Uterus (tissue), 3 donors: ENCODE measurements at regions not wholly inside any gene's neighbourhood (a gene's known extent, or its start where the extent isn't known, plus 50 kb on each side); places are given as distances from the start of the nearest gene placed in this dataset.

Experiments
- DNase-seq, 2 donors: peaks; one replicate each; pipeline ENCODE4 v3.0.0-alpha.2; 2019 to 2020
- H3K27ac ChIP-seq, 2 donors: fragments of 200-600 bp; sonication (generic); 1 replicate in 1 of 2; 2 replicates in 1 of 2; pipeline ENCODE4 v1.5.1; 2016 to 2018
- H3K27me3 ChIP-seq, 2 donors: fragments of 200-600 bp; sonication (generic); one replicate each; pipeline ENCODE4 v1.5.1; 2018 to 2019; ENCODE audit warnings: control low read depth in 1 of 2
- H3K36me3 ChIP-seq, 2 donors: fragments of 200-600 bp; sonication (generic); one replicate each; pipeline ENCODE4 v1.5.1; 2019; ENCODE audit warnings: control low read depth in 1 of 2
- H3K4me1 ChIP-seq, 2 donors: fragments of 200-600 bp; sonication (generic); one replicate each; pipeline ENCODE4 v1.5.1; 2018 to 2019; ENCODE audit warnings: control low read depth in 1 of 2
- H3K4me3 ChIP-seq, 2 donors: fragments of 200-600 bp; sonication (generic); 1 replicate in 1 of 2; 2 replicates in 1 of 2; pipeline ENCODE4 v1.5.1; 2018 to 2019; ENCODE audit warnings: mild to moderate bottlenecking in 1 of 2
- H3K9me3 ChIP-seq, 2 donors: fragments of 200-600 bp; sonication (generic); one replicate each; pipeline ENCODE4 v1.5.1; 2019; ENCODE audit warnings: control low read depth in 1 of 2
- POLR2A ChIP-seq, 2 donors: fragments of 450-650 bp; IDR thresholded peaks; one replicate each; pipeline ENCODE4 v1.6.1; 2016; ENCODE audit warnings: antibody characterized with exemption in 2 of 2, mild to moderate bottlenecking in 1 of 2, moderate library complexity in 1 of 2
- intact Hi-C: fragments of 100-400 bp; cut with DNase I; formaldehyde crosslinking; loops from one replicate; pipeline ENCODE4 v1.15.1; 2023; ENCODE audit warnings: low total_unique reads
- TF ChIP-seq, protein P1 (sequence below), 4 experiments: fragments of 200-600 bp in 2 of 4; fragments of 450-650 bp in 2 of 4; sonication (generic) in 2 of 4; IDR thresholded peaks; one replicate each; pipeline ENCODE4 v1.5.1; 2016 to 2019; ENCODE audit warnings: antibody characterized with exemption in 4 of 4, mild to moderate bottlenecking in 2 of 4, moderate library complexity in 1 of 4
- donor health status: DM: yes; HTN: yes; CAD: no.

DNA sequence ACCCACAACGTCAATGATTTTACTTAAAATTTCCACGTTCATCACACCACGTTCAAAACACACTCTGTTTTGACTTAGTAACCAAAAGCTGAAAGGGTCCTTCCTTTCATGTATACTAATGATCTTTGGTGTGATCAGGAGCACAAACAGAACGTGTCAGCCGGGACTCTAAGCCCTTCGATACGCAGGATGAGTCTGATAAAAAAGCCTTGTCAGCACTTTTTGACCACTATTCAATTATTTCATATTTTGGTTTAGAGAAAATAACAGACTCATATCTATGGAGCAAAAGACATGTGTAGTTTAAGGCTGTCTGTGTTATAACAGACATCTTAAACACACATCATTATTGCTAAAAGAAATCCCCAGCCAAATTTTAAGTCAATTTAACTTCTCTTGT, 345.3 kb downstream of the ZNF516 start:
- Histone ChIP-seq H3K27ac (no peak overlapping the region), H3K9me3 (no peaks in the 10 kb centered on the region), H3K4me3 (no peak overlapping the region), H3K36me3 (no peaks in the 10 kb centered on the region), H3K27me3 (no peaks in the 10 kb centered on the region), H3K4me1 (no peaks in the 10 kb centered on the region)
- intact Hi-C loops = no loop called here
- DNase-seq = no peak
- TF ChIP-seq, protein P1, sequence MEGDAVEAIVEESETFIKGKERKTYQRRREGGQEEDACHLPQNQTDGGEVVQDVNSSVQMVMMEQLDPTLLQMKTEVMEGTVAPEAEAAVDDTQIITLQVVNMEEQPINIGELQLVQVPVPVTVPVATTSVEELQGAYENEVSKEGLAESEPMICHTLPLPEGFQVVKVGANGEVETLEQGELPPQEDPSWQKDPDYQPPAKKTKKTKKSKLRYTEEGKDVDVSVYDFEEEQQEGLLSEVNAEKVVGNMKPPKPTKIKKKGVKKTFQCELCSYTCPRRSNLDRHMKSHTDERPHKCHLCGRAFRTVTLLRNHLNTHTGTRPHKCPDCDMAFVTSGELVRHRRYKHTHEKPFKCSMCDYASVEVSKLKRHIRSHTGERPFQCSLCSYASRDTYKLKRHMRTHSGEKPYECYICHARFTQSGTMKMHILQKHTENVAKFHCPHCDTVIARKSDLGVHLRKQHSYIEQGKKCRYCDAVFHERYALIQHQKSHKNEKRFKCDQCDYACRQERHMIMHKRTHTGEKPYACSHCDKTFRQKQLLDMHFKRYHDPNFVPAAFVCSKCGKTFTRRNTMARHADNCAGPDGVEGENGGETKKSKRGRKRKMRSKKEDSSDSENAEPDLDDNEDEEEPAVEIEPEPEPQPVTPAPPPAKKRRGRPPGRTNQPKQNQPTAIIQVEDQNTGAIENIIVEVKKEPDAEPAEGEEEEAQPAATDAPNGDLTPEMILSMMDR (IDR thresholded peaks at IDR 0.05) = no peak
- no peak for TF ChIP-seq POLR2A (IDR thresholded peaks at IDR 0.05)

DNA sequence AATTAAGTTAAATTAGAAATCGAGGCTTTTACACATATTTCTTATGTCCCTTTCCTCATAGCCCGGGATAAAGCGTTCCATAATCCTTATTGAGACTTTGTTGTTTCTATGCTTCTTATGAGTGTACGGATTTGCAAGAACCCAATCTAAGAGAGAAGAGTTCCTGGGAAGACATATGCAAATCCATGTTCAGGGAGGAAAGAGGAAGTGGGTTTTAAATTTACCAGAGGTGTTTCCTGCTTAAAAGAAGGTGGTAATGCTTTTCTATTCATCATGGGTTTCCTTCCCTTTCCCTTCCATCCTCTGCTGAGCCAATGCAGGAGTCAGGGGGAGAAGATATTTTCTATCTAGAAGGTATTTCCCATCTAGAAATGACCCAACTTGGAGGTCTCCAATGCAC, 345.8 kb downstream of the ZNF516 start:
- Histone ChIP-seq H3K4me3 (no peak overlapping the region), H3K4me1 (no peaks in the 10 kb centered on the region), H3K36me3 (no peaks in the 10 kb centered on the region), H3K9me3 (no peaks in the 10 kb centered on the region), H3K27me3 (no peaks in the 10 kb centered on the region), H3K27ac (no peak overlapping the region)
- intact Hi-C loops = no loop called here
- no peak for DNase-seq
- no peak for TF ChIP-seq POLR2A (IDR thresholded peaks at IDR 0.05)
- TF ChIP-seq, protein P1 (IDR thresholded peaks at IDR 0.05) = no peak

DNA sequence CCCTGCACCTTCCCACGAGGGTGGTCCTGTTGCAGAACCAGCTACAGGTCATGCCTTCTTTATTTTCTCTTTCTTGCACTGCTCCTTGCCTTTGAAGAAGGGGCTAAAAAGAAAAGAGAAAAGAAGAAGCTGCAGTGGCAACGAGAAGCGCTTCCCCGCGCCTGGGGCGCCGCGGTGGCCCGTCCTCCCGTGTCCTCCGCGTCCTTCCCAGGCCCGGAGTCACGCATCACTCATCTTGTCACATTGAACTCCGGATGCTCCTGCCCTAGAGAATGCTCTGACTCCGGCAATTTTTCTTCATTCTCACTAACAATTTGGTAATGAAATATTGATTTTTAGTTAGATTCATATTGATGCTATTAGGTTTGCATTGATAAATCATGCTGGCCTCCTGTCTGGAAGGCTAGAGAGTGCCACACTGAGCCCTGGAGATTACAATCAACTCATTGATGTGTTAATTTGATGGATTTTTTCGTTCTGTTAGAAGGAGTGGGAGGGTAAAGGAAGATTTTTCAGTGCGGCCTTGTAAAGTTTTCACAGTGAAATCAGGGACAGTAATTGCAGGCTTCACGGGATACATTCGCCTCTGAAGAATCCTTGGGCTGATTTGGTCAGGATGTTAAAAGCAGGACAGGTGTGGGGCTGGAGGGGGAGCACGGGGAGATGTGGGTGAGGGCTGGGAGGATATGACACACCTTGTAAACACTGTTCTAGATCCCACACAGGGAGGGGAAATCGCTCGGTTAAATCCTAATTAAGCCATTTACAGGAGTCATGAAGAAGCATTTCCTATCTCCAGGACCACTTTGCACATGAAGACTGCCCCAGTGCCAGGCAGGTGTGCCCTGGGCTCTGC, 349.3 kb downstream of the ZNF516 start:
- H3K36me3 ChIP-seq = no peaks in the 10 kb centered on the region
- TF ChIP-seq, protein P1 (IDR thresholded peaks at IDR 0.05) = no peak
- TF ChIP-seq POLR2A (IDR thresholded peaks at IDR 0.05) = no peak
- DNase-seq = no peak
- H3K27ac ChIP-seq = no peak overlapping the region
- intact Hi-C loops = no loop called here
- no peaks in the 10 kb centered on the region for H3K27me3 ChIP-seq
- H3K9me3 ChIP-seq = no peaks in the 10 kb centered on the region
- H3K4me1 ChIP-seq = no peaks in the 10 kb centered on the region
- no peak overlapping the region for H3K4me3 ChIP-seq

DNA sequence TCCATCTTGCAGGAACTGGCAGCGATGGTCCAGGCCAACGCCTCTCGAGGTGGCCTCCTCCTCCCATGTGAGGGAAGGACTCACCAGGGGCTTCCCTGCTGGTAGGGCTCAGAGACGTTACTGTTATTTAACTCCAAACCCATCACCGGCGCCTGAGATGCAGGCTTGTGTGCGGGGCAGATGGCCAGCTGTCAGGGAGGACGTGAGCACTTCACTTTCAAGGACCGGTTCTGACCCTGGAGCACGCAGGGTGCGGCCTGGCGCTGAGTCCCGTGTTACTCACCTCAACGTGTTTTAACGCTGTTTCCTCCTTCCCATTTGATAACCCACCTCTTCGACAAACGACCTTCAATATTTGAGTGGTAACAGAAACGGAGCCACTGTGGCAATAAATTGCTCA, 350.2 kb downstream of the ZNF516 start:
- TF ChIP-seq POLR2A (IDR thresholded peaks at IDR 0.05) = no peak
- TF ChIP-seq, protein P1 (IDR thresholded peaks at IDR 0.05) = no peak
- H3K27me3 ChIP-seq = no peaks in the 10 kb centered on the region

DNA sequence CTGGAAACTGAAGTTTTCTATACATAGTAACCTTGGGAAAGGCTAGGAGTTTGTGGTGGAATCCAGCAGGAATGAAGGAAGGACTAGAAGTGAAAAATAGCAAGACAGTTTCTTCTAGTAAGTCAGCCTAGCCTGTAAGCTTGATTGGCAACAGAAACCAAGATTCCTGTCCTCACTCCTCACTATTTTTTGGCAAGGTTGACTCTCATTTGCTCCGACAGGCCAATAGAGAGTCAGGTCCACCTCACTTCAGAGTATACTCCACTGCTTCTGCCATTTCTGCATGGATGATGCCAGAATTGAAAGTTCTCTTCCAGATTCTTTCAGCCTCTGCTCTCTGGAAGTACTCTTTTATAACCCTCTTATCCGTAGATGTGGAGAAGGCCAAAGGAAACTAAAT, 352.4 kb downstream of the ZNF516 start:
- H3K4me1 ChIP-seq = no peaks in the 10 kb centered on the region
- H3K27me3 ChIP-seq = no peaks in the 10 kb centered on the region
- H3K9me3 ChIP-seq = no peaks in the 10 kb centered on the region
- no peaks in the 10 kb centered on the region for H3K36me3 ChIP-seq
- no peak overlapping the region for H3K4me3 ChIP-seq
- intact Hi-C loops = no loop called here
- TF ChIP-seq POLR2A (IDR thresholded peaks at IDR 0.05) = no peak
- TF ChIP-seq, protein P1 (IDR thresholded peaks at IDR 0.05) = no peak
- H3K27ac ChIP-seq = no peak overlapping the region
- no peak for DNase-seq

More for the DNA sequence above, 350.2 kb downstream of the ZNF516 start:
- no peak overlapping the region for H3K4me3 ChIP-seq
- no peak for DNase-seq
- no peaks in the 10 kb centered on the region for H3K9me3 ChIP-seq
- no peaks in the 10 kb centered on the region for H3K36me3 ChIP-seq
- H3K4me1 ChIP-seq = no peaks in the 10 kb centered on the region
- H3K27ac ChIP-seq = no peak overlapping the region
- intact Hi-C loops = no loop called here
